ENCODE measurements at regions not wholly inside any gene's neighbourhood (a gene's known extent, or its start where the extent isn't known, plus 50 kb on each side); places are given as distances from the start of the nearest gene placed in this dataset.
A peak's percentile ranks its signal among the peaks of the same experiment; 100 is the strongest.

GRCh38 chr12:79527473-79527872 lies 163.3 kb downstream of the PAWR start:
- no peak for TF ChIP-seq CTCF (IDR thresholded peaks at IDR 0.05)
- no peak for TF ChIP-seq MYC (IDR thresholded peaks at IDR 0.05; ENCODE audit: borderline replicate concordance, low read length)
- TF ChIP-seq REST (IDR thresholded peaks at IDR 0.05) = no peak
- TF ChIP-seq JUNB (IDR thresholded peaks at IDR 0.05) = 0 out of 2 replicates have a peak, but pooled peaks have one; percentile 12
- no peak for TF ChIP-seq POLR2A (IDR thresholded peaks at IDR 0.05; ENCODE audit: low read length)
- no peak for TF ChIP-seq USF2 (IDR thresholded peaks at IDR 0.05)
- no peak for TF ChIP-seq CHD4 (IDR thresholded peaks at IDR 0.05; ENCODE audit: borderline replicate concordance)
- TF ChIP-seq RNF2 (IDR thresholded peaks at IDR 0.05; ENCODE audit: borderline replicate concordance, low read depth) = no peak
- no peak for TF ChIP-seq EP300 (IDR thresholded peaks at IDR 0.05)
- no peak for TF ChIP-seq ELK1 (IDR thresholded peaks at IDR 0.05; ENCODE audit: low read depth, low read length)
- no peak for TF ChIP-seq RCOR1 (IDR thresholded peaks at IDR 0.05; ENCODE audit: low read depth, low read length)
